ENCODE measurements at regions not wholly inside any gene's neighbourhood (a gene's known extent, or its start where the extent isn't known, plus 50 kb on each side); places are given as distances from the start of the nearest gene placed in this dataset.

DNA sequence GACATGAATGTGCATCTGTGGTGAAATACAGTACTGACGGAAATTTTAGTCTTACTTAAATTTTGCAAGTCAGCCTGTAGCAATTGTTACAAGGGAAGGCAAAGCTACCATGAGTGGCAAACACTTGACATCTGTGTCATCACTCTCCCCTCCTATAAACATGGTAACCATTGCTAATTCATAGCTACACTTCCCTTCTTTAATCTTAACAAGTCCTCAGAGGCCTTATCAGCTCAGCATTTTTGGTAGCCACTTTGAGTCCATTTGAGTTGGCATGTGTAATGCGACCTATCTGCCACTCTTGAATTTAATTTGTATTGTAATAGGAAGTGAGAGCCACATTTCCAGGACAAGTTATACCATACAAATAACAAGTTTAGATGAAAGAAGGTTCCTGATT lies 218.1 kb downstream of the RMST start (continued):
- TF ChIP-seq, protein P1, sequence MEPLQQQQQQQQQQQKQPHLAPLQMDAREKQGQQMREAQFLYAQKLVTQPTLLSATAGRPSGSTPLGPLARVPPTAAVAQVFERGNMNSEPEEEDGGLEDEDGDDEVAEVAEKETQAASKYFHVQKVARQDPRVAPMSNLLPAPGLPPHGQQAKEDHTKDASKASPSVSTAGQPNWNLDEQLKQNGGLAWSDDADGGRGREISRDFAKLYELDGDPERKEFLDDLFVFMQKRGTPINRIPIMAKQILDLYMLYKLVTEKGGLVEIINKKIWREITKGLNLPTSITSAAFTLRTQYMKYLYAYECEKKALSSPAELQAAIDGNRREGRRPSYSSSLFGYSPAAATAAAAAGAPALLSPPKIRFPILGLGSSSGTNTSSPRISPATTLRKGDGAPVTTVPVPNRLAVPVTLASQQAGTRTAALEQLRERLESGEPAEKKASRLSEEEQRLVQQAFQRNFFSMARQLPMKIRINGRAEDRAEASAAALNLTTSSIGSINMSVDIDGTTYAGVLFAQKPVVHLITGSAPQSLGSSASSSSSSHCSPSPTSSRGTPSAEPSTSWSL (CRISPR knock-in tag; IDR thresholded peaks at IDR 0.05; ENCODE audit: borderline replicate concordance) = no peak
- TF ChIP-seq PCBP1 (IDR thresholded peaks at IDR 0.05; ENCODE audit: low read depth, low read length, poor library complexity, severe bottlenecking) (no peak), ZNF785 (CRISPR knock-in tag; IDR thresholded peaks at IDR 0.05) (no peak), ZFP30 (CRISPR knock-in tag; IDR thresholded peaks at IDR 0.05; ENCODE audit: borderline replicate concordance) (no peak), MTA1 (IDR thresholded peaks at IDR 0.05; ENCODE audit: borderline replicate concordance) (no peak), ZFPM2 (CRISPR knock-in tag; IDR thresholded peaks at IDR 0.05) (no peak)

DNA sequence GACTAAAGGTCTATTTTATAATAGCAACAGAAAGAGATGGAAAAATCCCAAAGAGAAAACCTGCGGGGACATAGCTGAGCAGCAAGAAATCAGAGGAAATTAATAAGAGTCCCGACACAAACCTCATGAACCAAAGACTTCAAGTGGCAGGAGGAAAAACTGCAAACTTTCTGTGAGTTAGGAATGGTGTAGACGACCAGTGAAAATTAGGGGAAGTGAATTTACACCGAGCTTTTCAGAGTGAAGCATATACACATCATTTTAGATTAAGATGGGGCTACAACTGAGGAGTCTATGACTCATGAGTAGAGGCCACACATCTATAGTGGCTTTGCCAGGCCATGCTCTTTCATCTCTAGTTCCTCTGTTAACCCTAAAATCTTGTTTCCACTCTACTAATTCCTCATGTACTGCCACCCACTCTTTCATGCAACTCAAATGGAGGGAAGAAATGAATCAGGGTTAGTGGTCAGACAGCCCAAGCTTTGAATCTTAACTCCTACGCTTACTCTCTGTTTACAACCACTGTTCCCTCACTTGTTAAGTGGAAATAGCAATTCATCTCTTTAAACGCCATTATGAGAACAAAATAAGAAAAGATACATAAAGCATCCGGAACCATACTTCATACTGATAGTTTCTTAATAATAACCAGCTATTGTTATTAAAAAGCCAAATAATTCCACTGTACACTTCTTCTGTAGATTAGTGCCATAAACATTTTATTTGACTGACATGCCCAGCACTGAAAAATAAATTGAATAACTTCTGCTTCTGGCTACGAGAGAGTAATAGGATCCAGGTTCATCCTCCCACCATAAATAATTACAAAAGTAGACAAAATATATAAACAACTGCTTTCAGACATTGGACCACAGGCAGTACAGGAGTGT lies 219.3 kb downstream of the RMST start:
- H3K4me2 ChIP-seq (ENCODE audit: insufficient read depth, low read length) = no peak overlapping the region
- FAIRE-seq (no peak), DNase-seq (ENCODE audit: extremely low read depth in 1 of 4, low spot score in 3 of 4) (no peak), ATAC-seq (no peak)
- no peak overlapping the region for H3K9ac ChIP-seq (ENCODE audit: insufficient read depth in 1 of 2, low read depth in 2 of 2, low read length in 2 of 2)
- no TSS peak for BruUV-seq (replicated peaks)
- H3K9me1 ChIP-seq (ENCODE audit: control insufficient read depth, insufficient read depth, low read length) = no peaks in the 10 kb centered on the region
- H3K4me3 ChIP-seq = no peak overlapping the region
- H3K36me3 ChIP-seq (ENCODE audit: control insufficient read depth, insufficient read depth, low read length) = no peaks in the 10 kb centered on the region
- no peak overlapping the region for H3K27ac ChIP-seq (ENCODE audit: extremely low read depth, low read depth, low read length)
- TF ChIP-seq CHD4 (IDR thresholded peaks at IDR 0.05; ENCODE audit: insufficient read depth, insufficient replicate concordance, low read depth, low read length, poor library complexity, severe bottlenecking) = no peak
- TF ChIP-seq, protein P2, sequence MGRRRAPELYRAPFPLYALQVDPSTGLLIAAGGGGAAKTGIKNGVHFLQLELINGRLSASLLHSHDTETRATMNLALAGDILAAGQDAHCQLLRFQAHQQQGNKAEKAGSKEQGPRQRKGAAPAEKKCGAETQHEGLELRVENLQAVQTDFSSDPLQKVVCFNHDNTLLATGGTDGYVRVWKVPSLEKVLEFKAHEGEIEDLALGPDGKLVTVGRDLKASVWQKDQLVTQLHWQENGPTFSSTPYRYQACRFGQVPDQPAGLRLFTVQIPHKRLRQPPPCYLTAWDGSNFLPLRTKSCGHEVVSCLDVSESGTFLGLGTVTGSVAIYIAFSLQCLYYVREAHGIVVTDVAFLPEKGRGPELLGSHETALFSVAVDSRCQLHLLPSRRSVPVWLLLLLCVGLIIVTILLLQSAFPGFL (CRISPR knock-in tag; IDR thresholded peaks at IDR 0.05) = no peak
- TF ChIP-seq ZNF121 (CRISPR knock-in tag; conservative IDR thresholded peaks at IDR 0.05) = no peak
- no peak for TF ChIP-seq SIN3B (IDR thresholded peaks at IDR 0.05; ENCODE audit: low read depth)
- TF ChIP-seq ZNF408 (CRISPR knock-in tag; IDR thresholded peaks at IDR 0.05; ENCODE audit: low read depth) = no peak
- no peak for TF ChIP-seq MXI1 (IDR thresholded peaks at IDR 0.05; ENCODE audit: low read depth, low read length)
- no peak for TF ChIP-seq ETV1 (tag; conservative IDR thresholded peaks at IDR 0.05; ENCODE audit: low read depth)
- no peak for TF ChIP-seq SETDB1 (IDR thresholded peaks at IDR 0.05; ENCODE audit: low read length)
- TF ChIP-seq, protein P3, sequence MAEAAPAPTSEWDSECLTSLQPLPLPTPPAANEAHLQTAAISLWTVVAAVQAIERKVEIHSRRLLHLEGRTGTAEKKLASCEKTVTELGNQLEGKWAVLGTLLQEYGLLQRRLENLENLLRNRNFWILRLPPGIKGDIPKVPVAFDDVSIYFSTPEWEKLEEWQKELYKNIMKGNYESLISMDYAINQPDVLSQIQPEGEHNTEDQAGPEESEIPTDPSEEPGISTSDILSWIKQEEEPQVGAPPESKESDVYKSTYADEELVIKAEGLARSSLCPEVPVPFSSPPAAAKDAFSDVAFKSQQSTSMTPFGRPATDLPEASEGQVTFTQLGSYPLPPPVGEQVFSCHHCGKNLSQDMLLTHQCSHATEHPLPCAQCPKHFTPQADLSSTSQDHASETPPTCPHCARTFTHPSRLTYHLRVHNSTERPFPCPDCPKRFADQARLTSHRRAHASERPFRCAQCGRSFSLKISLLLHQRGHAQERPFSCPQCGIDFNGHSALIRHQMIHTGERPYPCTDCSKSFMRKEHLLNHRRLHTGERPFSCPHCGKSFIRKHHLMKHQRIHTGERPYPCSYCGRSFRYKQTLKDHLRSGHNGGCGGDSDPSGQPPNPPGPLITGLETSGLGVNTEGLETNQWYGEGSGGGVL (CRISPR knock-in tag; IDR thresholded peaks at IDR 0.05) = no peak
- TF ChIP-seq SMARCA4 (IDR thresholded peaks at IDR 0.05) = no peak
- intact Hi-C loops (cut with micrococcal nuclease) = no loop called here
- no peak overlapping the region for H2AFZ ChIP-seq (ENCODE audit: low read depth, low read length)
- in situ Hi-C loops (cut with MboI) = no loop called here
- ChIA-PET CTCF (ENCODE audit: low intra/inter-chr PET ratio) (no interaction called here), POLR2A (no interaction called here)
- H3K27me3 ChIP-seq (ENCODE audit: control insufficient read depth in 2 of 2, insufficient read depth in 2 of 2, low read length in 2 of 2) = no peaks in the 10 kb centered on the region
- no peaks in the 10 kb centered on the region for H3K9me3 ChIP-seq (replicated peaks; ENCODE audit: control insufficient read depth, insufficient read depth, low read depth, low read length)
- WGBS (ENCODE audit: insufficient coverage, low coverage, missing lambda C conversion rate) = 1% methylated on average over 8 of the region's 8 CpGs
- no peaks in the 10 kb centered on the region for H3K4me1 ChIP-seq (replicated peaks in 1 of 2; ENCODE audit: control insufficient read depth in 2 of 2, insufficient read depth in 2 of 2, low read length in 2 of 2)
- H3K79me2 ChIP-seq (ENCODE audit: control insufficient read depth, insufficient read depth, low read length) = no peaks in the 10 kb centered on the region
- no peaks in the 10 kb centered on the region for H4K20me1 ChIP-seq (replicated peaks; ENCODE audit: control insufficient read depth, insufficient read depth, low read length)

Data from K562 (cell line).